ENCODE measurements at regions not wholly inside any gene's neighbourhood (a gene's known extent, or its start where the extent isn't known, plus 50 kb on each side); places are given as distances from the start of the nearest gene placed in this dataset.

- Histone ChIP-seq H4K20me1 (ENCODE audit: control insufficient read depth, insufficient read depth, low read depth, low read length) (no peaks in the 10 kb centered on the region), H3K9me2 (replicated peaks; ENCODE audit: control insufficient read depth, low read length) (no peaks in the 10 kb centered on the region), H3K4me2 (ENCODE audit: low read length) (no peak overlapping the region), H3F3A (ENCODE audit: control insufficient read depth, insufficient read depth) (no peaks in the 10 kb centered on the region), H3K36me3 (ENCODE audit: control insufficient read depth, low read length) (no peaks in the 10 kb centered on the region), H3K9me3 (ENCODE audit: control insufficient read depth, insufficient read depth, low read length) (peaks cover 4% of the 10 kb centered on the region; the same call in 1 of the 2 replicates), H3K4me1 (ENCODE audit: control insufficient read depth, low read length) (no peaks in the 10 kb centered on the region), H3K27ac (ENCODE audit: low read depth, low read length) (no peak overlapping the region), H3K27me3 (ENCODE audit: control insufficient read depth, low read length) (no peaks in the 10 kb centered on the region), H3K4me3 (ENCODE audit: low read length) (no peak overlapping the region), H3K79me2 (ENCODE audit: control insufficient read depth, low read length) (no peaks in the 10 kb centered on the region)
- TF ChIP-seq CTCF (IDR thresholded peaks at IDR 0.05; ENCODE audit: low read depth, low read length, poor library complexity, severe bottlenecking) (no peak), EZH2phosphoT487 (IDR thresholded peaks at IDR 0.05; ENCODE audit: borderline replicate concordance, low read length) (no peak)
Observed at GRCh38 chr15:95864467-95864886, 466.0 kb upstream of the NR2F2 start.

- H3K27ac ChIP-seq (ENCODE audit: low read depth, low read length), result no peak overlapping the region
- H3K9me3 ChIP-seq (ENCODE audit: control insufficient read depth, insufficient read depth, low read length), result peaks cover 4% of the 10 kb centered on the region; the same call in 1 of the 2 replicates
Observed at GRCh38 chr15:95865330-95865739, 465.2 kb upstream of the NR2F2 start.

GRCh38 chr15:95866711-95867440 is 463.6 kb upstream of the NR2F2 start:
- Histone ChIP-seq H3K4me1 (ENCODE audit: control insufficient read depth, low read length) (no peaks in the 10 kb centered on the region), H3K27me3 (ENCODE audit: control insufficient read depth, low read length) (no peaks in the 10 kb centered on the region), H3K4me2 (ENCODE audit: low read length) (no peak overlapping the region), H3F3A (ENCODE audit: control insufficient read depth, insufficient read depth) (no peaks in the 10 kb centered on the region), H3K27ac (ENCODE audit: low read depth, low read length) (no peak overlapping the region), H3K4me3 (ENCODE audit: low read length) (no peak overlapping the region), H4K20me1 (ENCODE audit: control insufficient read depth, insufficient read depth, low read depth, low read length) (no peaks in the 10 kb centered on the region), H3K36me3 (ENCODE audit: control insufficient read depth, low read length) (no peaks in the 10 kb centered on the region), H3K79me2 (ENCODE audit: control insufficient read depth, low read length) (no peaks in the 10 kb centered on the region), H3K9me3 (ENCODE audit: control insufficient read depth, insufficient read depth, low read length) (peaks cover 4% of the 10 kb centered on the region; the same call in 1 of the 2 replicates), H3K9me2 (replicated peaks; ENCODE audit: control insufficient read depth, low read length) (no peaks in the 10 kb centered on the region)
- TF ChIP-seq CTCF (IDR thresholded peaks at IDR 0.05; ENCODE audit: low read depth, low read length, poor library complexity, severe bottlenecking) (no peak), EZH2phosphoT487 (IDR thresholded peaks at IDR 0.05; ENCODE audit: borderline replicate concordance, low read length) (no peak)

More at GRCh38 chr15:95865330-95865739, 465.2 kb upstream of the NR2F2 start:
- Histone ChIP-seq H3F3A (ENCODE audit: control insufficient read depth, insufficient read depth) (no peaks in the 10 kb centered on the region), H3K4me1 (ENCODE audit: control insufficient read depth, low read length) (no peaks in the 10 kb centered on the region), H3K36me3 (ENCODE audit: control insufficient read depth, low read length) (no peaks in the 10 kb centered on the region), H4K20me1 (ENCODE audit: control insufficient read depth, insufficient read depth, low read depth, low read length) (no peaks in the 10 kb centered on the region), H3K79me2 (ENCODE audit: control insufficient read depth, low read length) (no peaks in the 10 kb centered on the region), H3K4me3 (ENCODE audit: low read length) (no peak overlapping the region), H3K9me2 (replicated peaks; ENCODE audit: control insufficient read depth, low read length) (no peaks in the 10 kb centered on the region), H3K27me3 (ENCODE audit: control insufficient read depth, low read length) (no peaks in the 10 kb centered on the region), H3K4me2 (ENCODE audit: low read length) (no peak overlapping the region)
- TF ChIP-seq CTCF (IDR thresholded peaks at IDR 0.05; ENCODE audit: low read depth, low read length, poor library complexity, severe bottlenecking) (no peak), EZH2phosphoT487 (IDR thresholded peaks at IDR 0.05; ENCODE audit: borderline replicate concordance, low read length) (no peak)

Measured in DOHH2 (cell line).